ENCODE measurements at regions not wholly inside any gene's neighbourhood (a gene's known extent, or its start where the extent isn't known, plus 50 kb on each side); places are given as distances from the start of the nearest gene placed in this dataset.

GRCh38 chr17:34095106-34095505 is 160.0 kb upstream of the CCL2 start:
- TF ChIP-seq CTCF (IDR thresholded peaks at IDR 0.05) (no peak), EZH2 (IDR thresholded peaks at IDR 0.05; ENCODE audit: borderline replicate concordance, insufficient read depth, low read depth, low read length, poor library complexity, severe bottlenecking) (no peak)
